Stomach (tissue), 8 donors: ENCODE measurements at regions not wholly inside any gene's neighbourhood (a gene's known extent, or its start where the extent isn't known, plus 50 kb on each side); places are given as distances from the start of the nearest gene placed in this dataset.

Experiments
- DNase-seq, 2 donors: peaks; one replicate each; pipeline versions ENCODE4 v3.0.0 to v3.0.0-alpha.2; 2013 to 2019
- H3K27ac ChIP-seq, 5 donors: fragments of 200-600 bp in 4 of 5; sonication (generic) in 4 of 5; one replicate each; pipeline ENCODE4 v1.5.1; 2013 to 2019; ENCODE audit warnings: mild to moderate bottlenecking in 1 of 5, moderate library complexity in 1 of 5
- H3K27me3 ChIP-seq, 3 donors: fragments of 200-600 bp; sonication (generic); one replicate each; pipeline ENCODE4 v1.5.1; 2017 to 2019; ENCODE audit warnings: mixed run types in 1 of 3
- H3K36me3 ChIP-seq, 4 donors: fragments of 200-600 bp; sonication (generic); 1 replicate in 3 of 4; 2 replicates in 1 of 4; pipeline ENCODE4 v1.5.1; 2016 to 2019
- H3K4me1 ChIP-seq, 4 donors: fragments of 200-600 bp; sonication (generic); one replicate each; pipeline ENCODE4 v1.5.1; 2016 to 2019
- H3K4me3 ChIP-seq, 4 donors: fragments of 200-600 bp; sonication (generic) in 3 of 4; one replicate each; pipeline ENCODE4 v1.5.1; 2016 to 2019; ENCODE audit warnings: mild to moderate bottlenecking in 1 of 4
- H3K9me3 ChIP-seq, 4 donors: fragments of 200-600 bp; sonication (generic); one replicate each; pipeline ENCODE4 v1.5.1; 2016 to 2019
- CTCF ChIP-seq, 7 experiments: fragments of 450-650 bp in 4 of 7; fragments of 200-600 bp in 3 of 7; sonication (generic) in 3 of 7; IDR thresholded peaks; one replicate each; pipeline ENCODE4 v1.5.1; 2016 to 2019; ENCODE audit warnings: antibody characterized with exemption in 7 of 7, control low read depth in 2 of 7, mild to moderate bottlenecking in 1 of 7
- EP300 ChIP-seq: sonication (generic); formaldehyde crosslinking; IDR thresholded peaks from one replicate; pipeline ENCODE4 v1.6.1; 2017; ENCODE audit warnings: antibody characterized with exemption
- POLR2A ChIP-seq, 4 donors: fragments of 450-650 bp; IDR thresholded peaks; one replicate each; pipeline ENCODE4 v1.6.1; 2016; ENCODE audit warnings: antibody characterized with exemption in 4 of 4, control low read depth in 2 of 4, mild to moderate bottlenecking in 1 of 4, moderate library complexity in 1 of 4
- POLR2AphosphoS5 ChIP-seq, 3 donors: sonication (generic); formaldehyde crosslinking; IDR thresholded peaks; one replicate each; pipeline ENCODE4 v1.6.1; 2016; ENCODE audit warnings: antibody characterized with exemption in 3 of 3
- WGBS, 5 donors: extraction: QIAGEN DNeasy Blood & Tissue Kit in 3 of 5; methylation state at CpG; one replicate each; pipeline versions ENCODE4 v1.1.5 to v1.1.7; 2013 to 2018; 5-methylcytosine and 5-hydroxymethylcytosine counted together
- intact Hi-C: fragments of 100-400 bp; cut with DNase I; formaldehyde crosslinking; loops from one replicate; pipeline ENCODE4 v1.15.1; 2023; ENCODE audit warnings: low total_unique reads
- donor health status: healthy with polysubstance abuse.
- donor health status: Bipolar disorder and iron deficiency.
- donor health status: healthy.

GRCh38 chr6:90778417-90779203 lies 191.7 kb upstream of the MAP3K7 start:
- Histone ChIP-seq H3K27me3 (no peaks in the 10 kb centered on the region), H3K4me1 (no peaks in the 10 kb centered on the region), H3K36me3 (no peaks in the 10 kb centered on the region), H3K27ac (no peak overlapping the region), H3K9me3 (no peaks in the 10 kb centered on the region), H3K4me3 (no peak overlapping the region)
- intact Hi-C loops: no loop called here
- no peak for DNase-seq
- TF ChIP-seq EP300 (no peak), POLR2A (IDR thresholded peaks at IDR 0.05) (no peak)
- 85 to 90% (median 87%) methylated on average over 5 of the region's 5 CpGs for WGBS, 5 donors

GRCh38 chr6:90770778-90771177 lies 183.9 kb upstream of the MAP3K7 start:
- DNase-seq: no peak
- Histone ChIP-seq H3K27me3 (no peaks in the 10 kb centered on the region), H3K36me3 (no peaks in the 10 kb centered on the region), H3K4me3 (no peak overlapping the region), H3K4me1 (no peaks in the 10 kb centered on the region), H3K9me3 (no peaks in the 10 kb centered on the region), H3K27ac (no peak overlapping the region)
- TF ChIP-seq EP300: no peak
- no peak for TF ChIP-seq CTCF (IDR thresholded peaks at IDR 0.05)
- TF ChIP-seq POLR2A (IDR thresholded peaks at IDR 0.05): no peak
- TF ChIP-seq POLR2AphosphoS5 (IDR thresholded peaks at IDR 0.05): no peak
- intact Hi-C loops: no loop called here

- TF ChIP-seq POLR2AphosphoS5 (IDR thresholded peaks at IDR 0.05): no peak
- TF ChIP-seq CTCF (IDR thresholded peaks at IDR 0.05): no peak
- no peak for TF ChIP-seq EP300
- no peak for TF ChIP-seq POLR2A (IDR thresholded peaks at IDR 0.05)
- intact Hi-C loops: no loop called here
- no peak for DNase-seq
- no peak overlapping the region for H3K27ac ChIP-seq
- no peaks in the 10 kb centered on the region for H3K27me3 ChIP-seq
- no peaks in the 10 kb centered on the region for H3K9me3 ChIP-seq
- no peak overlapping the region for H3K4me3 ChIP-seq
- no peaks in the 10 kb centered on the region for H3K4me1 ChIP-seq
- WGBS, 5 donors: 77 to 89% (median 83%) methylated on average over 3 of the region's 3 CpGs
- H3K36me3 ChIP-seq: no peaks in the 10 kb centered on the region
Measured at GRCh38 chr6:90765895-90766294, 179.0 kb upstream of the MAP3K7 start.

- intact Hi-C loops: no loop called here
- Histone ChIP-seq H3K4me3 (no peak overlapping the region), H3K9me3 (no peaks in the 10 kb centered on the region), H3K4me1 (no peaks in the 10 kb centered on the region), H3K27me3 (no peaks in the 10 kb centered on the region), H3K36me3 (no peaks in the 10 kb centered on the region), H3K27ac (no peak overlapping the region)
- no peak for DNase-seq
- TF ChIP-seq EP300 (no peak), CTCF (IDR thresholded peaks at IDR 0.05) (no peak), POLR2A (IDR thresholded peaks at IDR 0.05) (no peak), POLR2AphosphoS5 (IDR thresholded peaks at IDR 0.05) (no peak)
- 65 to 79% (median 67%) methylated on average over 2 of the region's 2 CpGs for WGBS, 5 donors
Measured at GRCh38 chr6:90765491-90765890, 178.6 kb upstream of the MAP3K7 start.

- Histone ChIP-seq H3K9me3 (no peaks in the 10 kb centered on the region), H3K27me3 (no peaks in the 10 kb centered on the region), H3K4me3 (no peak overlapping the region), H3K27ac (no peak overlapping the region), H3K4me1 (no peaks in the 10 kb centered on the region), H3K36me3 (no peaks in the 10 kb centered on the region)
- intact Hi-C loops: no loop called here
- 70 to 91% (median 86%) methylated on average over 3 of the region's 3 CpGs for WGBS, 5 donors
- DNase-seq: no peak
- TF ChIP-seq POLR2AphosphoS5 (IDR thresholded peaks at IDR 0.05): no peak
- no peak for TF ChIP-seq CTCF (IDR thresholded peaks at IDR 0.05)
- TF ChIP-seq POLR2A (IDR thresholded peaks at IDR 0.05): no peak
- TF ChIP-seq EP300: no peak
Measured at GRCh38 chr6:90764001-90764400, 177.1 kb upstream of the MAP3K7 start.
